Naive B cell (primary cell): ENCODE measurements at regions not wholly inside any gene's neighbourhood (a gene's known extent, or its start where the extent isn't known, plus 50 kb on each side); places are given as distances from the start of the nearest gene placed in this dataset.

ENCODE experiments used
- ATAC-seq, 2 donors: fragments of 150-1000 bp; cut with Tn5 transposase; 2 replicates each; pipeline ENCODE4 v1.10.0; 2021; ENCODE audit warnings: low read depth in 2 of 2, mild to moderate bottlenecking in 2 of 2, moderate library complexity in 2 of 2
- DNase-seq: peaks from one replicate; pipeline ENCODE4 v3.0.0; 2022
- H3K27ac Mint-ChIP-seq, 6 donors: one replicate each; pipeline ENCODE4 v1.8.0; 2020 to 2022; ENCODE audit warnings: mild to moderate bottlenecking in 6 of 6, mixed read lengths in 6 of 6, moderate library complexity in 5 of 6, inconsistent platforms in 2 of 6
- H3K27me3 Mint-ChIP-seq, 3 donors: one replicate each; pipeline ENCODE4 v1.8.0; 2021 to 2022; ENCODE audit warnings: mixed read lengths in 3 of 3, mild to moderate bottlenecking in 1 of 3
- H3K36me3 Mint-ChIP-seq, 2 donors: one replicate each; pipeline ENCODE4 v1.8.0; 2020 to 2022; ENCODE audit warnings: mixed read lengths in 2 of 2, inconsistent platforms in 1 of 2, mild to moderate bottlenecking in 1 of 2
- H3K4me1 Mint-ChIP-seq, 3 donors: one replicate each; pipeline ENCODE4 v1.8.0; 2020 to 2022; ENCODE audit warnings: mixed read lengths in 3 of 3, inconsistent platforms in 1 of 3, mild to moderate bottlenecking in 1 of 3, moderate library complexity in 1 of 3
- H3K4me3 Mint-ChIP-seq, 8 donors: one replicate each; pipeline ENCODE4 v1.8.0; 2020 to 2022; ENCODE audit warnings: mild to moderate bottlenecking in 8 of 8, mixed read lengths in 8 of 8, moderate library complexity in 8 of 8, inconsistent platforms in 2 of 8
- H3K9me3 Mint-ChIP-seq, 7 donors: one replicate each; pipeline ENCODE4 v1.8.0; 2020 to 2022; ENCODE audit warnings: mixed read lengths in 7 of 7, mild to moderate bottlenecking in 5 of 7, inconsistent platforms in 2 of 7, moderate library complexity in 1 of 7

- Mint-ChIP-seq H3K36me3 (no peaks in the 10 kb centered on the region), H3K4me3 (no peak overlapping the region), H3K9me3 (no peaks in the 10 kb centered on the region), H3K27me3 (peaks cover 15 to 17% (median 16%) of the 10 kb centered on the region in 3 donors), H3K27ac (no peak overlapping the region), H3K4me1 (no peaks in the 10 kb centered on the region)
- ATAC-seq (no peak), DNase-seq (no peak)
Observed at GRCh38 chr2:240302933-240303595, 132.4 kb upstream of the GPC1 start.

GRCh38 chr2:240303896-240304745 is 131.3 kb upstream of the GPC1 start:
- Mint-ChIP-seq H3K4me1 (no peaks in the 10 kb centered on the region), H3K4me3 (no peak overlapping the region), H3K27ac (no peak overlapping the region), H3K9me3 (no peaks in the 10 kb centered on the region), H3K27me3 (peaks cover 15 to 17% (median 16%) of the 10 kb centered on the region in 3 donors), H3K36me3 (no peaks in the 10 kb centered on the region)
- no peak for ATAC-seq
- DNase-seq = no peak

GRCh38 chr2:240304746-240305161 is 130.7 kb upstream of the GPC1 start:
- H3K4me1 Mint-ChIP-seq = no peaks in the 10 kb centered on the region
- ATAC-seq = no peak

GRCh38 chr2:240305369-240305962 is 130.0 kb upstream of the GPC1 start:
- no peak overlapping the region for H3K4me3 Mint-ChIP-seq
- H3K9me3 Mint-ChIP-seq = no peaks in the 10 kb centered on the region
- H3K27me3 Mint-ChIP-seq = peaks cover 9 to 17% (median 16%) of the 10 kb centered on the region in 3 donors
- no peaks in the 10 kb centered on the region for H3K36me3 Mint-ChIP-seq
- no peaks in the 10 kb centered on the region for H3K4me1 Mint-ChIP-seq
- no peak for ATAC-seq
- H3K27ac Mint-ChIP-seq = no peak overlapping the region
- DNase-seq = no peak

More at GRCh38 chr2:240304746-240305161, 130.7 kb upstream of the GPC1 start:
- peaks cover 13 to 17% (median 16%) of the 10 kb centered on the region in 3 donors for H3K27me3 Mint-ChIP-seq
- H3K27ac Mint-ChIP-seq = no peak overlapping the region
- no peak overlapping the region for H3K4me3 Mint-ChIP-seq
- no peak for DNase-seq
- H3K36me3 Mint-ChIP-seq = no peaks in the 10 kb centered on the region
- H3K9me3 Mint-ChIP-seq = no peaks in the 10 kb centered on the region

GRCh38 chr2:240306185-240306584 is 129.3 kb upstream of the GPC1 start:
- Mint-ChIP-seq H3K27ac (no peak overlapping the region), H3K27me3 (peaks cover 4 to 16% (median 13%) of the 10 kb centered on the region in 3 donors), H3K9me3 (no peaks in the 10 kb centered on the region), H3K36me3 (no peaks in the 10 kb centered on the region), H3K4me3 (no peak overlapping the region), H3K4me1 (no peaks in the 10 kb centered on the region)
- DNase-seq (no peak), ATAC-seq (no peak)

- peaks cover 0 to 6% (median 3%) of the 10 kb centered on the region in 3 donors for H3K27me3 Mint-ChIP-seq
- DNase-seq (no peak), ATAC-seq (no peak)
- no peak overlapping the region for H3K4me3 Mint-ChIP-seq
- H3K4me1 Mint-ChIP-seq = no peaks in the 10 kb centered on the region
- H3K36me3 Mint-ChIP-seq = no peaks in the 10 kb centered on the region
- no peaks in the 10 kb centered on the region for H3K9me3 Mint-ChIP-seq
- no peak overlapping the region for H3K27ac Mint-ChIP-seq
Observed at GRCh38 chr2:240308111-240308651, 127.3 kb upstream of the GPC1 start.

- Mint-ChIP-seq H3K4me3 (no peak overlapping the region), H3K9me3 (no peaks in the 10 kb centered on the region), H3K27me3 (no peaks in the 10 kb centered on the region), H3K27ac (no peak overlapping the region), H3K4me1 (no peaks in the 10 kb centered on the region), H3K36me3 (no peaks in the 10 kb centered on the region)
- DNase-seq (no peak), ATAC-seq (no peak)
Observed at GRCh38 chr2:240309214-240309613, 126.2 kb upstream of the GPC1 start.

- Mint-ChIP-seq H3K27me3 (peaks cover 0 to 4% (median 0%) of the 10 kb centered on the region in 3 donors), H3K4me3 (no peak overlapping the region), H3K27ac (no peak overlapping the region), H3K4me1 (no peaks in the 10 kb centered on the region), H3K36me3 (no peaks in the 10 kb centered on the region), H3K9me3 (no peaks in the 10 kb centered on the region)
- ATAC-seq = no peak
- DNase-seq = no peak
Observed at GRCh38 chr2:240310201-240310600, 125.3 kb upstream of the GPC1 start.

- no peak for DNase-seq
- Mint-ChIP-seq H3K4me3 (no peak overlapping the region), H3K36me3 (no peaks in the 10 kb centered on the region), H3K27me3 (peaks cover 0 to 4% (median 0%) of the 10 kb centered on the region in 3 donors), H3K9me3 (no peaks in the 10 kb centered on the region), H3K4me1 (no peaks in the 10 kb centered on the region), H3K27ac (peak overlapping the region in 1 of 6 donors; percentile 41)
- no peak for ATAC-seq
Observed at GRCh38 chr2:240310645-240311044, 124.8 kb upstream of the GPC1 start.

- Mint-ChIP-seq H3K27ac (no peak overlapping the region), H3K36me3 (no peaks in the 10 kb centered on the region), H3K9me3 (no peaks in the 10 kb centered on the region), H3K4me3 (no peak overlapping the region), H3K4me1 (no peaks in the 10 kb centered on the region), H3K27me3 (peaks cover 2 to 12% (median 6%) of the 10 kb centered on the region in 3 donors)
- ATAC-seq (no peak), DNase-seq (no peak)
Observed at GRCh38 chr2:240311821-240312220, 123.6 kb upstream of the GPC1 start.

GRCh38 chr2:240319221-240319854 is 116.1 kb upstream of the GPC1 start:
- H3K9me3 Mint-ChIP-seq = no peaks in the 10 kb centered on the region

GRCh38 chr2:240319855-240320203 is 115.6 kb upstream of the GPC1 start:
- Mint-ChIP-seq H3K4me1 (no peaks in the 10 kb centered on the region), H3K9me3 (no peaks in the 10 kb centered on the region), H3K27me3 (peaks cover 13 to 20% (median 17%) of the 10 kb centered on the region in 3 donors), H3K36me3 (no peaks in the 10 kb centered on the region), H3K4me3 (no peak overlapping the region), H3K27ac (peak overlapping the region in 1 of 6 donors; percentile 10)
- ATAC-seq (no peak), DNase-seq (no peak)

More at GRCh38 chr2:240319221-240319854, 116.1 kb upstream of the GPC1 start:
- H3K4me3 Mint-ChIP-seq = no peak overlapping the region
- H3K27ac Mint-ChIP-seq = peak overlapping the region in 1 of 6 donors; percentile 10
- ATAC-seq (no peak), DNase-seq (no peak)
- H3K4me1 Mint-ChIP-seq = no peaks in the 10 kb centered on the region
- H3K27me3 Mint-ChIP-seq = peaks cover 16 to 20% (median 17%) of the 10 kb centered on the region in 3 donors
- H3K36me3 Mint-ChIP-seq = no peaks in the 10 kb centered on the region
